Kidney epithelial cell (primary cell): ENCODE measurements at regions not wholly inside any gene's neighbourhood (a gene's known extent, or its start where the extent isn't known, plus 50 kb on each side); places are given as distances from the start of the nearest gene placed in this dataset.

ENCODE experiments used
- DNase-seq: peaks from one replicate; pipeline ENCODE4 v3.0.0-alpha.2; 2010; ENCODE audit warnings: low read depth
- H3K27me3 ChIP-seq: 2 replicates; pipeline ENCODE4 v1.6.0; 2011; ENCODE audit warnings: low read length; ENCODE audit not compliant: control insufficient read depth, insufficient read depth
- H3K36me3 ChIP-seq: 2 replicates; pipeline ENCODE4 v1.5.1; 2011; ENCODE audit warnings: low read length; ENCODE audit not compliant: control insufficient read depth, insufficient read depth
- H3K4me3 ChIP-seq: 2 replicates; pipeline ENCODE4 v1.5.1; 2011; ENCODE audit warnings: low read depth, mild to moderate bottlenecking, control low read depth, low read length
- TF ChIP-seq, protein P1 (sequence below): IDR thresholded peaks from 2 replicates; pipeline ENCODE4 v1.5.1; 2011; ENCODE audit warnings: mild to moderate bottlenecking, moderate library complexity, low read length, control low read depth, inconsistent platforms; ENCODE audit not compliant: insufficient read depth, poor library complexity, severe bottlenecking

DNA sequence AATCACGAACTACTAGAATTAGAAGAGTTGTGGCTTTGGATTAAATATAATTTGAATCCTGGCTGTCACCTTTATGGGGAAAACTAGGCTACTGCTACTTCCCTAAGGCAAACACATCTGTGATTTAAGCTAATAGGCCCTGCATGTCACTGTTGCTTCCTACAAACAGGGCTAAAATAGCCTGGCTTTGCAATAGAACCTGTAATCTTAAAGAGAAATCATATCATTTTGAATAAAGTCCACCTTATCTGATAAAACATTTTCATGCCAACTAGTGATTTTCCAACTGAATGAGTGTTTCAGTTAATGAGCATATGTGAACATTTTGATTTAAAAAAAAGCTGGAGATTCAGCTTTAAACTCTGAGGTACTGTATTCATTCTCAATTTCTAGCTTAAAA is 208.0 kb downstream of the GPR37 start:
- no peak for DNase-seq
- TF ChIP-seq, protein P1, sequence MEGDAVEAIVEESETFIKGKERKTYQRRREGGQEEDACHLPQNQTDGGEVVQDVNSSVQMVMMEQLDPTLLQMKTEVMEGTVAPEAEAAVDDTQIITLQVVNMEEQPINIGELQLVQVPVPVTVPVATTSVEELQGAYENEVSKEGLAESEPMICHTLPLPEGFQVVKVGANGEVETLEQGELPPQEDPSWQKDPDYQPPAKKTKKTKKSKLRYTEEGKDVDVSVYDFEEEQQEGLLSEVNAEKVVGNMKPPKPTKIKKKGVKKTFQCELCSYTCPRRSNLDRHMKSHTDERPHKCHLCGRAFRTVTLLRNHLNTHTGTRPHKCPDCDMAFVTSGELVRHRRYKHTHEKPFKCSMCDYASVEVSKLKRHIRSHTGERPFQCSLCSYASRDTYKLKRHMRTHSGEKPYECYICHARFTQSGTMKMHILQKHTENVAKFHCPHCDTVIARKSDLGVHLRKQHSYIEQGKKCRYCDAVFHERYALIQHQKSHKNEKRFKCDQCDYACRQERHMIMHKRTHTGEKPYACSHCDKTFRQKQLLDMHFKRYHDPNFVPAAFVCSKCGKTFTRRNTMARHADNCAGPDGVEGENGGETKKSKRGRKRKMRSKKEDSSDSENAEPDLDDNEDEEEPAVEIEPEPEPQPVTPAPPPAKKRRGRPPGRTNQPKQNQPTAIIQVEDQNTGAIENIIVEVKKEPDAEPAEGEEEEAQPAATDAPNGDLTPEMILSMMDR, result no peak
- Histone ChIP-seq H3K27me3 (no peaks in the 10 kb centered on the region), H3K4me3 (no peak overlapping the region), H3K36me3 (no peaks in the 10 kb centered on the region)

DNA sequence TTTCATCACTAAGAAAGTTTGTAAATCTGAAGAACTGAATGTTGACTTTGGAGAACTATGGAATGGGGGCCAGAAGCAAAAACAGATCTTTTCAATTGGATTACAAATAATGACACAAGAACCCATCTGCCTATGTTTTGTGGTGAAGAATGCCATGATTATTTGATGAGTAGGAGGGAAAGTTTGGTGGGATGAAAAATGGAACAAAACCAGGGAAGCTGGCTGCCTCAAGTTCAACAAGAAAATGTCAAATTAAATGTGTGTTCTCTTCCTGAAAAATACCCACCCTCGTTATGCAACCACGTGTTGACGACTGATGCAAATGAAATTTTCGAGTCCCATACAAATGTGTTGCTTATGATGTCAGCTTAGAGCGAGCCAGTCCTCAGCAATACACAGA is 208.5 kb downstream of the GPR37 start:
- no peak for DNase-seq
- TF ChIP-seq, protein P1, result no peak
- no peaks in the 10 kb centered on the region for H3K36me3 ChIP-seq
- no peak overlapping the region for H3K4me3 ChIP-seq
- no peaks in the 10 kb centered on the region for H3K27me3 ChIP-seq

DNA sequence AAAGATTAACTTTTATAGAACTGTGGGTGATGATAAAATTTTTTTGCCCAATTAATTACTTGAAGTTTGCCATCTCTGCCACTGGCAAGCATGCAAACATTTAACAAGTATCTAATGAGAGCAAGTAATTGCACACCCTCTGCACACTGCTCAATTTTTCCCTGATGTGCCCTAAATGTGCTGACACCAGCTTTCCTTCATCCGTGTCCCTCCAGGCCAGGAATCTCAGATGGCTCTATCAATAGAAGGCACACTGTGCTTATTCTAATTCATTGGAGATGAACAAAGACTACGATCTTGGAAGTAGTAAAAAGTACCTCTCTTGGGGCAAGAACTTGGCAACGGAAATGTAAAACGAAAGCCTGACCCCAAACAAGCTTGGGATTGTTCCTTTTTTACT is 212.1 kb downstream of the GPR37 start:
- no peak for DNase-seq
- TF ChIP-seq, protein P1, result no peak
- no peak overlapping the region for H3K4me3 ChIP-seq
- H3K36me3 ChIP-seq, result no peaks in the 10 kb centered on the region
- no peaks in the 10 kb centered on the region for H3K27me3 ChIP-seq

DNA sequence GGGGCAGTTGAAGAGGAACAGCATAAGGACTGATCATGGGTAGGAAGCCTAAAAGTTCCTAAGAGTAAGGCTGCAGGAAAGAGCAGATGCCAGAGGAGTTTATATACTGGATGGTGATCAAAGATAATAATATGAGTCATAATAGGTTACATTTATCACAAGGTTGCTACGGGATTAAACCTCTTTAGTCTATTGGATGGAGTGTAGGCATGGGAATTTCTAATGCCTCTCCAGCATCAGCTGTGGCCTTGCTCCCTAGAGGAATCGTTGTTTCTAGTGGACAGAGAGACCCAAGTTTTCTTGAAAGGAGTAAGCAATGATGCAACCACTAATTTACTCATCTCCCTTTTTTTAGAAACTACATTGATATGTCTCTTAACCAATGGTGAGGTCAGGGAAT is 213.4 kb downstream of the GPR37 start:
- no peak overlapping the region for H3K4me3 ChIP-seq
- no peaks in the 10 kb centered on the region for H3K27me3 ChIP-seq
- no peaks in the 10 kb centered on the region for H3K36me3 ChIP-seq
- TF ChIP-seq, protein P1, result no peak
- DNase-seq, result no peak

DNA sequence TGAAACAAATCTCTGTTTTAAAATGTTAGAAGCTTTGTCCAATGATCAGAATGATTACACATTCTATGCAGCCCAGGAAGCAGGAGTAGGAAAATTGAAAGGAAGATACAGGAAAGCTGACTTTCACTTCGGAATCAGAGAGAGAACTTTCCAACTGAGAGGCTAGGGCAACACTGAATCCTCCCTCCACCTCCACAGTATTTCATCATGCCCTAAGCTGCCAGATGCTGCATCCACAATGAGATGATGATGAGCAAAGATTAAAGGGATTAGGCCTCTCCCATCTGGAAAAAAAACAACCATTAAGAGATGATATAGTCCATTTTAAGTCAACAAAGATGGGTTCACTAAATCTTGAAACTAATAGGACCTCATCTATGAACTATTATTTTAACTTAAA is 215.6 kb downstream of the GPR37 start:
- Histone ChIP-seq H3K36me3 (no peaks in the 10 kb centered on the region), H3K4me3 (no peak overlapping the region), H3K27me3 (no peaks in the 10 kb centered on the region)
- TF ChIP-seq, protein P1, result no peak
- DNase-seq, result no peak

DNA sequence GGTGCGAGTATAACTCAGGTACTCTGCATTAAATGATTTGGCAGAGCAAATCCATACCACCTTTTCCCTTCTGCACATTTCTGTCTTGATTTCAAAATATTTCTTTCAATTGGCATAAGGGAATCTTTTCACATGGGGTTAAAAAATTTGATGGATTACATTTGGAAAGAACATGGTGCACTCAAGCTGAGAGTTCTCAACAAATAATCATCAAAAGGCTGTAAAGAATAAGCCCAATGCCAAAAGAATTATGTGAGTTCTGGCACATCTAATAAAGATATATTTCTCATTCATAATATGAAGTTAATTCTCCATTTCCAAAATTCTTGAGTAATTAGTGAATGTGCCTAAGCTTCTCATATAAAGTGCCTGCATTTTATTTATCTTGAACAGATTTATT is 223.1 kb downstream of the GPR37 start:
- TF ChIP-seq, protein P1, result no peak
- DNase-seq, result no peak
- Histone ChIP-seq H3K27me3 (no peaks in the 10 kb centered on the region), H3K36me3 (no peaks in the 10 kb centered on the region), H3K4me3 (no peak overlapping the region)
